ENCODE measurements at regions not wholly inside any gene's neighbourhood (a gene's known extent, or its start where the extent isn't known, plus 50 kb on each side); places are given as distances from the start of the nearest gene placed in this dataset.

DNA sequence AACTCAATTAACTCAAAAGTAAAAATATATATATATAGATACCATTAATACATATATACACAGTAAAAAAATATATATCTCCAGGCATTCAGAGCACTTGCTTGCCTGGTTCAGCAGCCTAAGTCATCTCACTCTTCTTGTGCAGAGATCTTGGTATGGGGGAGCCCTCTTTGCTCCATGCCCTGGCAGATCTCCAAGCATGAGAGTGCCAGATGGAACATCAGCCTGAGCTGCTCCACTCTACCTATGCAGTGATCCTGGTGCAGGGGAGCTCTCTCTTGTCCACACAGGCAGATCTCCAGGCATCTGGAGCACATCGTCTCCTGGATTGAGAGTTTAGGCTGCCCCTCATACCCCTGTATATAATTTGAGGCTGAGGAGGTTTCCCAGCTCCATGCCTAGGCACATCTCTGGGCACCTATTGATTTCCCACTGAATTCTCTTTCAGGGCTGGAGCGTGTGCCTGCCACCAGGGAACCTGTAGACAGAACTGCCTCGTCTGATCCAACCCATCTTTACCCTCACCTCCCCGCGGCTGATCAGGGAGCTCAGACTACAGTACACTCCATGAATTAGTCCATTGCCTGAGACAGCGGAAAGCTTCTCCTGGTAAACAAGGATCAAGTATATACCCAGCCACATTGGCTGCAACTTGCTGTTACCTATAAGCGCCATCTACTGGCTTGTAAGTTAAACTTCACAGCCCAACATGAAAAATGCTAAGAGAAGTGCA is 342.4 kb upstream of the GRIA1 start:
- peak; percentile 99 for FAIRE-seq

DNA sequence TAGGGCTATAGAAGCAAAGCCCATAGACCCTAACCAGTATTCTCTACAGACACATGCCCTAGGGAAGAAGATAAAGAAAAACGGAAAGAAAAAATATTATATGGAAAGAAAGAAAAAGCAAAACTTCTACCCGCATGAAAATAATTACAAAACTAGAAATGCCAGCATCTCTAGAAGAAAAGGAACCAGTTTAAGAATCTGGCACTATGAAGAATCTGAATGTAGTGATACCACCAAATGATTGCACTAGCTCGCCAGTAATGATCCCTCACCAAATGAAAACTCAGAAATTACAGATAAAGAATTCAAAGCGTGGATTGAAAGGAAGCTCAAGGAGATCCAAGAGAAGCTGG is 341.9 kb upstream of the GRIA1 start:
- peak; percentile 21 for FAIRE-seq

- FAIRE-seq = no peak
Observed at GRCh38 chr5:153151558-153151957, 338.9 kb upstream of the GRIA1 start.

DNA sequence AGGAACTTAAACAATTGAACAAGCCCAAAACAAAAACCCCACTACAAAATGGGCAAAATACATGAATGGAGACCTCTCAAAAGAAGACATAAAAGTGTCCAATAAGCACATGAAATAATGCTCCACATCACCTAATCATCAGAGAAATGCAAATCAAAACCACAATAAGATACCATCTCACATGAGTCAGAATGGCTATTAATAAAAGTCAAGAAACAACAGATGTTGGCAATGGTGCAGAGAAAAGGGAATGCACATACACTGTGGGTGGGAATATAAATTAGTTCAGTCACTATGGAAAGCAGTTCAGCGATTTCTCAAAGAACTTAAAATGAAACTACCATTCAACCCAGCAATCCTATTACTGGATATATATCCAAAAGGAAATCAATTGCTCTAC is 337.4 kb upstream of the GRIA1 start:
- no peak for FAIRE-seq

GRCh38 chr5:153157156-153157555 is 333.3 kb upstream of the GRIA1 start:
- FAIRE-seq = no peak

DNA sequence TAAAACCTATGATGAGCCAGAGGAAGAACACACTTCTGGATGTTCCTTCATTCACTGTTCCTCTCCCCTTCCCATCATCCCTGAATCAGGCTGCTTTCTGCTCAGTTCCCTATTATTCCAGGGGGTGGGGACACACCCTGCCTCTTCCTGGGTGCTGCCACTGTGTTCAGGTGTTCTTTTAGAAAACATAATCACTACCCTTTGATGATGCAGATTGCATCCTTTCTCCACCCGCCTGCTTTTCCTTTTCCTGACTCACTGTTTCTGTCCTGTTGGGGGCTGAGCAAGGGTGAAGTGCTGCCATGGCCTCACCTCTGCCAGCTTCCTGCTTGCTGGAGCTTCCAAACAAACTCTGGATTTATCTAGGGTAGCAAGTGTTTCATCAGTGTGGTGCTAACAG is 331.9 kb upstream of the GRIA1 start:
- no peak for FAIRE-seq

DNA sequence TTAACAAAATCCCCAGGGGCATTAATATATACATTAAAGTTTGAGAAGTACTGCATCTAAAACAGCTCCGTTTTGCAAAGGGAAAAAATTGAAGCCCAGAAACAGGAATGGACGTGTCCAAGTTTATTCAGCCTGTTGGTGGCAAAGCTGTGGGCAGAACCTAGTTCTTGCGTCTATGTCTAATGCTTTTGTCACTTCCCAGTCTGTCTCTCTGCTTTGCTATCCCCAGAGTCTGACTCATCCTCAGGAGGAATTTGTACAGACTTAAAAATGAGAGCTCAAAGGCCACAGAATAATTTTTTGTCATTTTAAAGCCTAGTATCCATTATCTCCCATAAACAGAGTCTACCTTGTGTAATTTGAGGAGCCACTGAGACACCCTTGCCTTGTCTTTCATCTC is 330.9 kb upstream of the GRIA1 start:
- no peak for FAIRE-seq

DNA sequence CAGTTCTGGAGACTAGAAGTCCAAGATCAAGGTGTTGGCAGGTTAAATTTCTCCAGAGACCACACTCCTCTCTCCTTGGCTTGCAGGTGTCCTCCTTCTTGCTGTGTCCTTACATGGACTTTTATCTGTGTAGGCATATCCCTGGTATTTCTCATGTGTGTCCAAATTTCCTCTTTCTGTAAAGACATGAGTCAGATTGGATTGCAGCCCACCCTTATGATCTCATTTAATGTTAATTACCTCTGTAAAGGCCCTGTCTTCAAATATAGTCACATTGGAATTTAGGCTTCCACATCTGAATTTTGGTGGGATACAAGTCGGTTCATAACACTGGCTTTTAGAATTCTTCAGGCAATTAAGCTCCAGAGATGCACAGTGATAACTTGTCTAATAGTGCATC is 322.2 kb upstream of the GRIA1 start:
- FAIRE-seq = no peak

DNA sequence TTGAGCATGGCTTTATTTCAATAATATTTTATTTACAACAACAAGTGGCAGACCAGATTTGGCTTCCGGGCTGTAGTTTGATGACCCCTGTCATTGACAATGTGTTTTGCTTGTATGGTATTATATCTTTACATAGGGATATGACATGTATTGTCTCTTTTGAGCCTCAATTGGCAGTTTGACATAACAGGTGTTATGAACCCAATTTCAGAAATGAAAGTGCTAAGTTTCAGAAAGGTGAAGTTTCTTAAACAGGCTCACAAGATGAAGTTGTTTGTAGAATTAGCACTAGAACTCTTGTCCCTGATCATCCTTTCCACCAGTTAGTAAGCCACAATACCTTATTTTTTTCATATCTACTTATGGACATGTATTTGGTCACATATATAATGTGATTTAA is 303.0 kb upstream of the GRIA1 start:
- FAIRE-seq = no peak

DNA sequence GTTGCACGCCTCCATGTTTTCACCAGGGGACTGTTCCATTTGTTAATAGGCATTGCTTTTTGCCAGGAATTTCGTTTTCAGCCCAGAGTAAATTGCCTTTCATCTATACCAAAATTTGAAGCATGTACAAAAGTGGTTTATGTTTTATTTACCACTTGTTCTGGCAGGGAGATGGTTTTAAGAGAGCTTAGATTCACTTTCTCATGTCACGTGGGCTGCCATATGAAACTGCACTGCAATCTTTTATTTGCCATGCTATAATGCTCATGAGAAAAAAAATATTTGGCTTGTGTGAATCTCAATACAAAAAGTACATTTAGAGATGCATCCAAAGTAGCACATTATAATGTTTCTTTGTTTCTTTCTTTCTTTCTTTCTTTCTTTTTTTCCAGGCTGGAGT is 284.1 kb upstream of the GRIA1 start:
- no peak for FAIRE-seq

GRCh38 chr5:153209016-153209415 is 281.5 kb upstream of the GRIA1 start:
- no peak for FAIRE-seq

DNA sequence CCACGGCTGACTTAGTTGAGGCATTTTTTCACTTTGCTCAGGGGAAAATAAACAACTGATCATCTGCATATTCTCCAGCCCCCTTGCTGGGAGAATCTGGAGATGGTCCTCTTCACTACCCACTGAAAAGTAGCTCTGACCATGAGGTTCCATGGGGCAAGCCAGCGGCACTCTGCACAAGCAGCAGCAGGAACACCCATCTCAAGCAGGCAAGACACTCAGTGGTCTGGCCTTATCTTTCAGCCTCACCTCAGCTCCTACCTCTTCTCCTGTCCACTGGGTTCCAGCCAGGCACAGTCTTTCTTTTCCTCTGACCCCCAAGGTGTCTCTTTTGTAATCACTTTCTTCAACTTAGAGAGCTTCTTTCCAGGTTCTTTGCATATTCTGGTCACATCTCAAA is 280.8 kb upstream of the GRIA1 start:
- no peak for FAIRE-seq

DNA sequence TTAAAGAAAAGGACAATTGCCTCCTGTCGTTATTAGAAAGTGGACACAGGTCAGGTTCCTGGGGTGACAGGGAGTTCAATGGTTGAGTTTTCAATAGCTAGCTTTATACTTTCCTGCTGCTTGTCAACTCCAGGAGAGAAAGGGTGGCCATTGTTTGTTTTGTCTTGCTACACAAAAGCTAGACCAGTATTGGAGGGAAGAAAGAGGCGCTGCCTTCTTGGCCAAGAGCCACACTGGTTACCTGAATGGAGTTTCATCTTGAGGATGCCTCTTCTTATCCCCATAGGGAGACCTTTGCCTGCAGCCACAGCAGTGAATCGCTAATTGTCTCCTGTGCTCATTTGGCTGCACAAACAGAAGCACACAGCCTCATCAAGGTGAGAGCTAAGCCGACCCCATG is 279.4 kb upstream of the GRIA1 start:
- FAIRE-seq = no peak

GRCh38 chr5:153212471-153212870 is 278.0 kb upstream of the GRIA1 start:
- no peak for FAIRE-seq

DNA sequence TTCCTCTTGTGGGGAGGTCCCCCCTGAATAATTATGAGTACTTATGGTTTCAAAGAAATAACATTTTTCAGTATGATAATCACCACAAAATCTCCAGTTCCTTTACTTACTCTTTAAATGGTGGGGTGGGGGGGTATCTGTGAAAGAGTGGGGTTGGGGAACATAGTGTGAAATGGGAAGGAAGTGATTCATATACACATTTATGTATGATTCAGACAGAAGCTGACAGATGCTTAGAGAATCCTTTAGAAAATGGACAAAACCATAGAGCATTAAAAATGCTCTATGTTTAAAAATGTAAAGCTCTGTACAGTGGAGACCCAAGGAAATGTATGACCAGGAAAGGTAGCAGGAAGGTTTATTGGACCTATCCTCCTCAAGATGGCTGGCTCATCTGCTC is 267.5 kb upstream of the GRIA1 start:
- no peak for FAIRE-seq

GRCh38 chr5:153223376-153223775 is 267.1 kb upstream of the GRIA1 start:
- FAIRE-seq = no peak

DNA sequence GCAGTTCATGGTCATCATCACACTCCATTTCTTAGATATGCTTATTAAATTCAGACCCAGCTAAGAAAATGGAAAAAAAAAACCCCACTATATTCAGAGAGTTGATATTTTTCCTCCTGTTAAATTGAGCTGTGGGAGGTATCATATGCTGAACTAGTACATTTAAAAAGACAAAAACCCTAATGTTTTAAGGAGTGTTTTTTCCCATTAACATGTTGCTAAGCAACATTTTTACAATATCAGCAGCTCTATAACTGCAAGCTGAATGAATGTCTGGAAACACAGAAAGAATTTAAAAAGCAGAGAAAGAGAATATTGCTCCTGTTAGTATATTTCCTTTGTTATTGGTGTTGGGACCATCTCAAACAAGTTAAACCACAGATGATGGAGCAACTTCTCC is 265.8 kb upstream of the GRIA1 start:
- FAIRE-seq = no peak

DNA sequence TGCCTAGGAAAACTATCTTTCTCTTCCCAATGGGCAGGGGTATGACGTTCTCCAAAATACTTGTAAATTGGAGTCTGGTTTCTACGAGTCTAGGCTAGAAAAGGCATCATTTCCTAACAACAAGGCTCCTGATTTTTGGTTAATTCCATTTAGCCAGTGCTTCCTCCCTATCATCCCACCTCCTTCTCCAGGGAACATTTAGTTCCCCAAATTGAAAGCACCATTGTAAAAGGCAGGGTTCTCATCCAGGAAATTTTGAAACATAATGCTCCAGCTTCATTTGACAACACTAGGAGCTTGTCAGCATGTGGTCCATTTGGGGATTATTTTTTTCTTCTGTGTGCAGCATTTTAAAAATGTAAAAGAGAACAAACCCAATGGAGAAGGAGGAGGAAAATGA is 256.5 kb upstream of the GRIA1 start:
- no peak for FAIRE-seq

DNA sequence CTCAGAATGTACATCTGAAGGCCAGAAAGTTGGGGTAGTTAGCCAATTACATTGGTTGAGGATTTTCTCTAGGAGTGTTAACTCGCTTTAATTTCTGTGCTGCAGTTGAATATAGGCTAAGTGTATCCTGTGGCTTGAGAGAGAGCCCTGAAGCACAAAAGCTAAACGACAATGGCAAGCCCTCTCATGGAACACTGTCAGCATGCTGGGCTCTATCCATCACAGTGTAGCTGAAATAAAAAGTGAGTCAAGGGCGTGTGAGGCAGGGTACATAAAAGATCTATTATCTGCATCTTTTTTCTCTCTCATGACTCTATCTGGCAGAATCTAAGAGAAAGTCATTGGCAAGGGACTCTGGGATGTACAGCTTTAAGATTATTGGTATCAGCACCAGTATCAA is 254.2 kb upstream of the GRIA1 start:
- FAIRE-seq = no peak

DNA sequence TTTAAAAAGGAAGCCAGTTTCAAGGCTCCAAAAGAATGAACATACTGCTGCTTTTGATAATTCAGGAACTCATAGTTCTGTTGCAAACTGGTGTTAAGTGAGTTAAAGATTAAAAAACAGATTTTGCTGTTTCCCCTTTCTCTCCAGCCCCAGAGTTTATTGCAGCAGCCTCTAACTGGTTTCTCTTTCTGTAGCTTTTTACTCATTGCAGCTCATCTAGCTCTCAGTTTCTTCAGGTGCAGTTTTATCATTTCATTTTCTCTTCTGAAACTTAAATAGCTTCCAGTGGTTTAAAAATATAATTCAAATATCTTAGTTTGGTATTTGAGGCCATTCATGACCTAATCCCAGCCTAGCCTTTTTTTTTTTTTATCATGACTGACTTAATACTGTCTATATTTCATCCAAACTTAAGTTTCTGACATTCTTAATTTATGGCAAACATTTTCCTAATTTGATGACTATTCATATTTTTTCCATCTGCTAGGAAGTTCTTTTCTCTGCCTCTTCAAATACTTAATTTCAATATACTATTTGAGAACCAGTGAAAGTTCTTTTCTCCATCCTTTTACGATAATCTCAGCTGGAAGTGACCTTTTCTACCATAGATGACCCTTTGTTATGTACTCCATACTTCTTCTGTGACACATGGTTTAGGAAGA is 252.7 kb upstream of the GRIA1 start:
- FAIRE-seq = no peak

DNA sequence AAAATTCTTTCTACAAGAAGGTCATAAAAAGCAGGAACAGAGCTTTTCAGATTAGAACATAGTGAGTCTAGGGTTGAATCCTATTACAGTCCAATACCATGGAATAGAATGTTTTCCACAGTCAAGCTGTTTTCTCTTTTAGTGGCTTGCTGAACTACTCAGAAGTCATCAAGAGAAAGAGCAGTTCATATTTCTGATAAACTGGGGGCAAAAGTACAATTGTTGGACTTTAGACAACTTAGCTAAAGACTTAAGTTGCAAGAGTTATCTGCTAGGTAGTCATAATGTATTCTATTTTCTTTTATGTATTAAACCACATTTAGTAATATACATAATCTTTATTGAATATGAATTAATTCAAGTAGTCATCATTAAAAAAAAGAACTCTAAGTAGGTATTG is 233.1 kb upstream of the GRIA1 start:
- FAIRE-seq = no peak

DNA sequence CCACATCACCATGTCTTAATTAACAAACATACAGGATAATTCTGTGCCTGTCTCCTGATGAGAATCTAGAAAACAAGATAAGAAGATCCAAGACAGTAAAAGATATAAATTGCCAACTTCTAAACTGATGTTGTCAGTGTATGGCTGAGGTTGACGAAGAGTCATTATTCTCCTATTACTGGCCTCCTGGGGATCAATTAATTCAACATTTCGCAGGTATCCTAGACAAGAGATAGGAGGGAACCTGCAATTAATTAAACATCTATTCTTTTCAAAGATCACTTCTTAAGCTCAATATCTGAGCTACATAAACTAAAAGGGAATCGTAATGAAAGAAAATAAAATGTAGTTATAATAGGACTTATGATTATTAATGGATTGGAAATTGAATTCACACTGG is 232.0 kb upstream of the GRIA1 start:
- no peak for FAIRE-seq

- FAIRE-seq = no peak
Observed at GRCh38 chr5:153267506-153267905, 223.0 kb upstream of the GRIA1 start.

- no peak for FAIRE-seq
Observed at GRCh38 chr5:153275695-153276094, 214.8 kb upstream of the GRIA1 start.

DNA sequence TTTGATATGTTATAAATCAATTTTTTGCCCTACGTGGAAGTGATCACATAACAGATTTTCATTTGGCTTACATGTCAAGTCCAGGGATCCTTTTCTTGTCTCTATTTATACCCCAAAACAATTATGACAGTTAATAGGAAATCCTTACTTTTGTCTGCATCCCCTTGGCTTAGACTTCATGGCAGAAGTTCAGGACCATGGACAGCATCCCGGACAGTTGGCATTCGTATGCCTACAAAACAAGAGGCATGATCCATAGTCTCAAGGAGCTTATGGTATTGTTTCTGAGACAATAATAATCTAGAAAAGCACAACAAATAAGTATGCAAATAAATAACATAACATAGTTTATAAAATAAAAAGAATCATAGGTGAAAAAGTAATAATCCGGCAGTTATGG is 214.3 kb upstream of the GRIA1 start:
- FAIRE-seq = no peak
